Ishikawa (cell line): ENCODE measurements at regions not wholly inside any gene's neighbourhood (a gene's known extent, or its start where the extent isn't known, plus 50 kb on each side); places are given as distances from the start of the nearest gene placed in this dataset.

Experiments used
- CEBPB ChIP-seq: IDR thresholded peaks from 2 replicates; pipeline ENCODE4 v1.6.1; 2012
- CREB1 ChIP-seq: IDR thresholded peaks from 2 replicates; pipeline ENCODE4 v1.6.1; 2012; ENCODE audit warnings: low read depth
- EGR1 ChIP-seq: IDR thresholded peaks from 2 replicates; pipeline ENCODE4 v1.6.1; 2012
- EP300 ChIP-seq: IDR thresholded peaks from 2 replicates; pipeline ENCODE4 v1.6.1; 2012; ENCODE audit warnings: borderline replicate concordance
- FOXM1 ChIP-seq: IDR thresholded peaks from 2 replicates; pipeline ENCODE4 v1.6.1; 2012; ENCODE audit warnings: low read depth, borderline replicate concordance
- MAX ChIP-seq: IDR thresholded peaks from 2 replicates; pipeline ENCODE4 v1.6.1; 2012
- NFIC ChIP-seq: IDR thresholded peaks from 2 replicates; pipeline ENCODE4 v1.6.1; 2012
- RAD21 ChIP-seq: IDR thresholded peaks from 2 replicates; pipeline ENCODE4 v1.6.1; 2012; ENCODE audit warnings: low read depth
- REST ChIP-seq: IDR thresholded peaks from 2 replicates; pipeline ENCODE4 v1.6.1; 2012; ENCODE audit warnings: low read depth, mild to moderate bottlenecking
- TAF1 ChIP-seq: IDR thresholded peaks from 2 replicates; pipeline ENCODE4 v1.6.1; 2012; ENCODE audit warnings: low read depth, mild to moderate bottlenecking
- TCF12 ChIP-seq: IDR thresholded peaks from 2 replicates; pipeline ENCODE4 v1.6.1; 2012; ENCODE audit warnings: low read depth
- TEAD4 ChIP-seq: IDR thresholded peaks from 2 replicates; pipeline ENCODE4 v1.6.1; 2012
- USF1 ChIP-seq: IDR thresholded peaks from 2 replicates; pipeline ENCODE4 v1.6.1; 2012
- YY1 ChIP-seq: IDR thresholded peaks from 2 replicates; pipeline ENCODE4 v1.6.1; 2012; ENCODE audit warnings: low read depth
- ZBTB7A ChIP-seq: IDR thresholded peaks from 2 replicates; pipeline ENCODE4 v1.6.1; 2012; ENCODE audit warnings: low read depth

- no peak for TF ChIP-seq ZBTB7A
- no peak for TF ChIP-seq CEBPB
- TF ChIP-seq TCF12, result no peak
- no peak for TF ChIP-seq FOXM1
- no peak for TF ChIP-seq EGR1
- no peak for TF ChIP-seq NFIC
- no peak for TF ChIP-seq TEAD4
- no peak for TF ChIP-seq YY1
- no peak for TF ChIP-seq RAD21
- TF ChIP-seq REST, result no peak
- TF ChIP-seq CREB1, result no peak
- TF ChIP-seq USF1, result no peak
- no peak for TF ChIP-seq MAX
- no peak for TF ChIP-seq EP300
- TF ChIP-seq TAF1, result no peak
Observed at GRCh38 chr20:40110311-40110831, 578.7 kb downstream of the MAFB start.

GRCh38 chr20:40109136-40109535 is 579.9 kb downstream of the MAFB start:
- no peak for TF ChIP-seq YY1
- no peak for TF ChIP-seq CREB1
- no peak for TF ChIP-seq TCF12
- TF ChIP-seq RAD21, result no peak
- TF ChIP-seq ZBTB7A, result no peak
- no peak for TF ChIP-seq FOXM1
- TF ChIP-seq REST, result no peak
- TF ChIP-seq CEBPB, result no peak
- no peak for TF ChIP-seq USF1
- no peak for TF ChIP-seq EGR1
- no peak for TF ChIP-seq MAX
- no peak for TF ChIP-seq EP300
- TF ChIP-seq TEAD4, result no peak
- TF ChIP-seq NFIC, result no peak
- no peak for TF ChIP-seq TAF1

- TF ChIP-seq RAD21 (no peak), CREB1 (no peak), TCF12 (no peak), USF1 (no peak), MAX (no peak), TEAD4 (no peak)
Observed at GRCh38 chr20:40108321-40108720, 580.7 kb downstream of the MAFB start.

- TF ChIP-seq MAX (no peak), EGR1 (no peak), FOXM1 (no peak), EP300 (no peak), TEAD4 (no peak), RAD21 (no peak), USF1 (no peak), CREB1 (no peak), REST (no peak), YY1 (no peak), NFIC (no peak), TCF12 (no peak), CEBPB (no peak), TAF1 (no peak), ZBTB7A (no peak)
Observed at GRCh38 chr20:40104959-40105358, 584.1 kb downstream of the MAFB start.
